OCI-LY7 (cell line): ENCODE measurements at regions not wholly inside any gene's neighbourhood (a gene's known extent, or its start where the extent isn't known, plus 50 kb on each side); places are given as distances from the start of the nearest gene placed in this dataset.

ENCODE experiments used
- BruUV-seq: library from RNA; stranded (reverse); fragments of 400-500 nt; replicated peaks from 2 replicates; lab custom pipeline; 2021; lab: Mats Ljungman, UMichigan
- CTCF ChIA-PET: fragments of 300-600 bp; sonication (Branson Sonifier 250); formaldehyde crosslinking; loops from one replicate; lab custom pipeline; 2022; ENCODE audit warnings: antibody characterized with exemption; ENCODE audit not compliant: unreplicated experiment; lab: Charles Lee
- POLR2A ChIA-PET: fragments of 300-600 bp; sonication (Branson Sonifier 250); formaldehyde crosslinking; loops from one replicate; lab custom pipeline; 2022; ENCODE audit warnings: antibody characterized with exemption; lab: Charles Lee
- DNase-seq: peaks from one replicate; pipeline ENCODE4 v3.0.0-alpha.2; 2015; ENCODE audit warnings: low spot score
- H2AFZ ChIP-seq: fragments of 200-600 bp; sonication (generic), shearing (Covaris generic); 2 replicates; pipeline ENCODE4 v1.6.1; 2014; ENCODE audit warnings: mild to moderate bottlenecking, antibody characterized with exemption, low read length, moderate library complexity
- H3K27ac ChIP-seq: fragments of 200-600 bp; sonication (generic); 2 replicates; pipeline ENCODE4 v1.5.1; 2014; ENCODE audit warnings: mixed run types, low read depth, mild to moderate bottlenecking, moderate library complexity, low read length, inconsistent platforms; ENCODE audit not compliant: poor library complexity, severe bottlenecking
- H3K36me3 ChIP-seq: fragments of 200-600 bp; sonication (generic); 2 replicates; pipeline ENCODE4 v1.6.1; 2014; ENCODE audit warnings: mild to moderate bottlenecking, antibody characterized with exemption, low read length, moderate library complexity, mixed read lengths; ENCODE audit not compliant: insufficient read depth
- H3K4me1 ChIP-seq: fragments of 200-600 bp; sonication (generic); 2 replicates; pipeline ENCODE4 v1.5.1; 2014; ENCODE audit warnings: mild to moderate bottlenecking, low read length; ENCODE audit not compliant: insufficient read depth, poor library complexity, severe bottlenecking
- H3K4me2 ChIP-seq: fragments of 200-600 bp; sonication (generic); 2 replicates; pipeline ENCODE4 v1.6.1; 2014; ENCODE audit warnings: mild to moderate bottlenecking, low read length
- H3K4me3 ChIP-seq: fragments of 200-600 bp; sonication (generic); 2 replicates; pipeline ENCODE4 v1.5.1; 2014; ENCODE audit warnings: mild to moderate bottlenecking, low read depth, low read length; ENCODE audit not compliant: poor library complexity, severe bottlenecking
- H3K79me2 ChIP-seq: fragments of 200-600 bp; sonication (generic); 2 replicates; pipeline ENCODE4 v1.6.1; 2016; ENCODE audit warnings: low read depth, mild to moderate bottlenecking, low read length, moderate library complexity, mixed read lengths; ENCODE audit not compliant: insufficient read depth
- H3K9me2 ChIP-seq: fragments of 200-600 bp; sonication (generic); 2 replicates; pipeline ENCODE4 v1.6.1; 2016; ENCODE audit warnings: mild to moderate bottlenecking, low read length, mixed read lengths; ENCODE audit not compliant: insufficient read depth
- H3K9me3 ChIP-seq: fragments of 200-600 bp; sonication (generic); 2 replicates; pipeline ENCODE4 v1.6.1; 2014; ENCODE audit warnings: mild to moderate bottlenecking, mixed run types, low read length, mixed read lengths
- H4K20me1 ChIP-seq: fragments of 200-600 bp; sonication (generic); 2 replicates; pipeline ENCODE4 v1.6.1; 2014; ENCODE audit warnings: mild to moderate bottlenecking, antibody characterized with exemption, low read length, moderate library complexity, mixed read lengths; ENCODE audit not compliant: insufficient read depth
- EZH2phosphoT487 ChIP-seq: fragments of 200-600 bp; sonication (generic); IDR thresholded peaks from 2 replicates; pipeline ENCODE4 v1.6.1; 2018; ENCODE audit warnings: low read depth, borderline replicate concordance, mild to moderate bottlenecking, mixed run types, antibody characterized with exemption, low read length, moderate library complexity, mixed read lengths
- intact Hi-C: fragments of 100-400 bp; cut with micrococcal nuclease; formaldehyde crosslinking; loops from one replicate; pipeline ENCODE4 v1.10.0; 2022; ENCODE audit not compliant: unreplicated experiment
- TF ChIP-seq, protein P1 (sequence below): fragments of 200-600 bp; sonication (generic); conservative IDR thresholded peaks from 2 replicates; pipeline ENCODE4 v1.5.1; 2014; ENCODE audit warnings: mild to moderate bottlenecking, antibody characterized with exemption, low read length, moderate library complexity, mixed read lengths

DNA sequence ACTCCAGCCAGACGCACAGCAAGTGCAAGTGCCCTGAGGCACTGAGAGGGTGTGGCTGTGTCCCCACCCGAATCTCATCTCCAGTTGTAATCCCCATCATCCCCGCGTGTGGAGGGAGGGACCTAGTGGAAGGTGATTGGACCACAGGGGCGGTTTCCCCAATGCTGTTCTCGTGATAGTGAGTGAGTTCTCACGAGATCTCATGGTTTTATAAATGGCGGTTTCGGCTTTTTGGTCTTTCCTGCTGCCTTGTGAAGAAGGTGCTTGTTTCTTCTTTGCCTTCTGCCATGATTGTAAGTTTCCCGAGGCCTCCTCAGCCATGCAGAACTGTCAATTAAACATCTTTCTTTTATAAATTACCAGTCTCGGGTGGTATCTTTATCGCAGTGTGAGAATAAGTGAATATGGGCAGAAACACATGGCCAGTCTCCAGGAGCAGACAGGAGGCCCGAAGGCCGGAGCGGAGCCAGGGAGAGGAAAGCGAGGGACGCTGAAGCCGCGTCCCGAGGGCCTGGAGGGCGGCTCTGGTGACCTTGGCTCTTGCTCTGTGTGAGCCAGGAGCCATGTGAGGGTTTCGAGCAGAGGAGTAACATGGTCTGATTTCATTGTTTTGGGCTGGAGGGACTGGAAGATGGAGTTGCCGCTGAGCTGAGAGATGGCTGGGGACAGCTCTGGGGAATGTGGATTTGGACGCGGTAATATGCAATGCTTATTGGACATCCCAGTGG, 76.0 kb upstream of the C1orf174 start:
- no peak overlapping the region for H3K4me2 ChIP-seq
- POLR2A ChIA-PET, result no interaction called here
- DNase-seq, result no peak
- no peaks in the 10 kb centered on the region for H3K36me3 ChIP-seq
- H3K79me2 ChIP-seq, result no peaks in the 10 kb centered on the region
- no TSS peak for BruUV-seq
- TF ChIP-seq, protein P1, sequence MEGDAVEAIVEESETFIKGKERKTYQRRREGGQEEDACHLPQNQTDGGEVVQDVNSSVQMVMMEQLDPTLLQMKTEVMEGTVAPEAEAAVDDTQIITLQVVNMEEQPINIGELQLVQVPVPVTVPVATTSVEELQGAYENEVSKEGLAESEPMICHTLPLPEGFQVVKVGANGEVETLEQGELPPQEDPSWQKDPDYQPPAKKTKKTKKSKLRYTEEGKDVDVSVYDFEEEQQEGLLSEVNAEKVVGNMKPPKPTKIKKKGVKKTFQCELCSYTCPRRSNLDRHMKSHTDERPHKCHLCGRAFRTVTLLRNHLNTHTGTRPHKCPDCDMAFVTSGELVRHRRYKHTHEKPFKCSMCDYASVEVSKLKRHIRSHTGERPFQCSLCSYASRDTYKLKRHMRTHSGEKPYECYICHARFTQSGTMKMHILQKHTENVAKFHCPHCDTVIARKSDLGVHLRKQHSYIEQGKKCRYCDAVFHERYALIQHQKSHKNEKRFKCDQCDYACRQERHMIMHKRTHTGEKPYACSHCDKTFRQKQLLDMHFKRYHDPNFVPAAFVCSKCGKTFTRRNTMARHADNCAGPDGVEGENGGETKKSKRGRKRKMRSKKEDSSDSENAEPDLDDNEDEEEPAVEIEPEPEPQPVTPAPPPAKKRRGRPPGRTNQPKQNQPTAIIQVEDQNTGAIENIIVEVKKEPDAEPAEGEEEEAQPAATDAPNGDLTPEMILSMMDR, result no peak
- no peak for TF ChIP-seq EZH2phosphoT487
- H3K27ac ChIP-seq, result no peak overlapping the region
- H3K9me3 ChIP-seq, result no peaks in the 10 kb centered on the region
- no peak overlapping the region for H3K4me3 ChIP-seq
- peaks cover 12% of the 10 kb centered on the region for H3K4me1 ChIP-seq
- H2AFZ ChIP-seq, result no peak overlapping the region
- CTCF ChIA-PET, result no interaction called here
- no peaks in the 10 kb centered on the region for H3K9me2 ChIP-seq
- no peaks in the 10 kb centered on the region for H4K20me1 ChIP-seq
- intact Hi-C loops, result no loop called here

DNA sequence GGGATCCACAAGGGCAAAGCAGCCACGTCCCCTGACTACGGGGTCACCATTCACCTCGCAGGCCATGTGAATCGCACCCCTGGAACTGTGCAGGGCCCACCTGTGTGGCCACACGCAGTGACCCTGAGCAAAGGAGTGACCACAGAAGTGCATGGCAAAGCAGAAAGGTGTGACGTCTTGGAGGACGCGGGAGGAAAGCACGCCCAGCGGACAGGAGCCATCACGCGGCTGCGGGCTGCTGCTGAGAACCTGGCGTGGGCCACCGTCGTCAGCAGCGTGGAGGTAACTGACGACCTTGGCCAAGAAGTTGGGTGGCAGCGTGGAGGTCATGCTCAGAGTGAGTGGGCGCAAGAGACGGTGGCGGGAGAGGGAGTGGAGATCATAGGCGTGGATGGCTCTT, 76.7 kb upstream of the C1orf174 start:
- no peaks in the 10 kb centered on the region for H3K79me2 ChIP-seq
- H2AFZ ChIP-seq, result no peak overlapping the region
- BruUV-seq, result no TSS peak
- H3K9me3 ChIP-seq, result no peaks in the 10 kb centered on the region
- H3K9me2 ChIP-seq, result no peaks in the 10 kb centered on the region
- no peak overlapping the region for H3K27ac ChIP-seq
- ChIA-PET POLR2A (no interaction called here), CTCF (no interaction called here)
- no peaks in the 10 kb centered on the region for H3K36me3 ChIP-seq
- intact Hi-C loops, result no loop called here
- H4K20me1 ChIP-seq, result no peaks in the 10 kb centered on the region
- no peak for DNase-seq
- H3K4me1 ChIP-seq, result peaks cover 5% of the 10 kb centered on the region
- H3K4me2 ChIP-seq, result no peak overlapping the region
- TF ChIP-seq, protein P1, result no peak
- no peak for TF ChIP-seq EZH2phosphoT487
- H3K4me3 ChIP-seq, result no peak overlapping the region

DNA sequence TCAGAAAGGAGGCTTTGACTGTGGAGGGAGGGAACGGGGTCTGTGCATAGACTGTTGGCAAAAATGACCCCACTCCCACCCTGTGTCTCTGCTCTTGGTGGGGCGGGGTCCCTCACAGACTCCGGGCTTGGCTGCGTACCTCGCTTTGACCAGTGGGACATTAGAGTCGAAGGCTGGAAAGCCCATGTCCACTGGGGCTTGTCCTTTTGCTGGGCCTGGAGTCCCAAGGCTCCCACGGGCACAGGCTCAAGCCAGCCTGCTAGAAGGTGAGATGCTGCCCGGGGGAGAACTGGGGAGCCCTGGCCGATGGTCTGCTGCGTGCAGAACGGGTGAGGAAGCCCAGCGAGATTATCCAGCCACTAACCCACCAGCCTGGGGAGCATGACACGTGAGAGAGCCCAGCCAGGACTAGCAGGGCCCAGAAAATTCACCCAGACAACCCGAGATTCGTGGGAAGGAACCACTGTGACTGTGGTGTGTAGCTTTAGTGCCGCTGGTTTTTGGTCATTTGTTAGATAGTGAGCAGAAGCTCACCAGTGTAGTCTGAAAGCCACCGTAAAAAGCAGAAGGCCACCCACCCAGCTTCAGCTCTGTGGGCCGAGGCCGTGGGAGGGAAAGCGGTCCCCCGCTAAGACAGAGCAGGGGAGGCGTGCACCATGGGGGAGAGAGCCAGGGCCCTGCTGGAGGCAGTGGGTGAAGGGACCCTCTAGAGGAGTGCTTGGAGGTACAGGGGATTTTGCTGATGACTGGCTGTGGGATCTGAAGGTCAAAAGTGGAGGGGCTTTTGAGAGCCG, 78.3 kb upstream of the C1orf174 start:
- Histone ChIP-seq H3K4me2 (no peak overlapping the region), H4K20me1 (no peaks in the 10 kb centered on the region), H3K36me3 (no peaks in the 10 kb centered on the region), H3K9me3 (no peaks in the 10 kb centered on the region), H3K9me2 (no peaks in the 10 kb centered on the region), H2AFZ (no peak overlapping the region), H3K27ac (no peak overlapping the region), H3K79me2 (no peaks in the 10 kb centered on the region), H3K4me1 (no peaks in the 10 kb centered on the region), H3K4me3 (no peak overlapping the region)
- no peak for DNase-seq
- no peak for TF ChIP-seq EZH2phosphoT487
- TF ChIP-seq, protein P1, result no peak
- intact Hi-C loops, result no loop called here
- CTCF ChIA-PET, result no interaction called here
- POLR2A ChIA-PET, result no interaction called here
- BruUV-seq, result no TSS peak
